Activated T-helper 2 cell treated with anti-CD3 and anti-CD28 coated beads, Interferon-gamma antibody, Interleukin-2, Interleukin-4, amounts not matched to agents 10 μg/mL and 5 μg/mL and 100 μg/mL, durations not matched to agents 14 hours and 24 hours and 36 hours (primary cell): ENCODE measurements at regions not wholly inside any gene's neighbourhood (a gene's known extent, or its start where the extent isn't known, plus 50 kb on each side); places are given as distances from the start of the nearest gene placed in this dataset.

ENCODE experiments used
- DNase-seq: peaks from one replicate; pipeline ENCODE4 v3.0.0; 2021; ENCODE audit warnings: low spot score
- H3K27ac Mint-ChIP-seq: one replicate; pipeline ENCODE4 v1.8.0; 2021; ENCODE audit warnings: mixed read lengths
- H3K27me3 Mint-ChIP-seq: one replicate; pipeline ENCODE4 v1.8.0; 2021; ENCODE audit warnings: low read depth, mixed read lengths
- H3K36me3 Mint-ChIP-seq: one replicate; pipeline ENCODE4 v1.8.0; 2021; ENCODE audit warnings: low read depth, mixed read lengths
- H3K4me1 Mint-ChIP-seq: one replicate; pipeline ENCODE4 v1.8.0; 2021; ENCODE audit warnings: low read depth, mixed read lengths
- H3K4me3 Mint-ChIP-seq: one replicate; pipeline ENCODE4 v1.8.0; 2021; ENCODE audit warnings: low read depth, mild to moderate bottlenecking, moderate library complexity, mixed read lengths
- H3K9me3 Mint-ChIP-seq: one replicate; pipeline ENCODE4 v1.8.0; 2021; ENCODE audit warnings: mixed read lengths
- intact Hi-C: fragments of 100-400 bp; cut with micrococcal nuclease; formaldehyde crosslinking; loops from one replicate; pipeline ENCODE4 v1.15.1; 2023

DNA sequence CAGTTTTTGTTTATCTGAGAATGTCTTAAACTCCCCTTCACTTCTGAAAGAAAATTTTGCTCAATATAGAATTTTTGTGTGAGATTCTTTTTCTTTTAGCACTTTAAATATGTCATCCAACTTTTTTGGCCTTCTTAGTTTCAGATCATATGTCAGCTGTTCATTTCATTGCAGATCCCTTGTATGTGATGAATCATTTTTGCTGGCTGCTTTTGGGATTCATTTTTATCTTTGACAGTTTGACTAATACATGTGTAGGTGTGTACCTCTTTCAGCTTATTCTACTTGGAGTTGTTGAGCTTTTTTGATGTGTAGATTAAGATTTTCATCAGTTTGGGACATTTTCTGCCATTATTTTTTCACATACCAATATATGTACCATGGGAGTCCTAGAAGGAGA lies 156.8 kb downstream of the FASLG start:
- Mint-ChIP-seq H3K9me3 (peaks cover 35% of the 10 kb centered on the region), H3K4me3 (no peak overlapping the region), H3K36me3 (peaks cover 16% of the 10 kb centered on the region), H3K27ac (no peak overlapping the region), H3K4me1 (peaks cover 51% of the 10 kb centered on the region), H3K27me3 (peaks cover 6% of the 10 kb centered on the region)
- intact Hi-C loops: loop anchor here (1.0 to 5.0 kb wide), 4 partner anchors 53 to 1323 kb away; no protein-coding TSS in a partner anchor
- no peak for DNase-seq

DNA sequence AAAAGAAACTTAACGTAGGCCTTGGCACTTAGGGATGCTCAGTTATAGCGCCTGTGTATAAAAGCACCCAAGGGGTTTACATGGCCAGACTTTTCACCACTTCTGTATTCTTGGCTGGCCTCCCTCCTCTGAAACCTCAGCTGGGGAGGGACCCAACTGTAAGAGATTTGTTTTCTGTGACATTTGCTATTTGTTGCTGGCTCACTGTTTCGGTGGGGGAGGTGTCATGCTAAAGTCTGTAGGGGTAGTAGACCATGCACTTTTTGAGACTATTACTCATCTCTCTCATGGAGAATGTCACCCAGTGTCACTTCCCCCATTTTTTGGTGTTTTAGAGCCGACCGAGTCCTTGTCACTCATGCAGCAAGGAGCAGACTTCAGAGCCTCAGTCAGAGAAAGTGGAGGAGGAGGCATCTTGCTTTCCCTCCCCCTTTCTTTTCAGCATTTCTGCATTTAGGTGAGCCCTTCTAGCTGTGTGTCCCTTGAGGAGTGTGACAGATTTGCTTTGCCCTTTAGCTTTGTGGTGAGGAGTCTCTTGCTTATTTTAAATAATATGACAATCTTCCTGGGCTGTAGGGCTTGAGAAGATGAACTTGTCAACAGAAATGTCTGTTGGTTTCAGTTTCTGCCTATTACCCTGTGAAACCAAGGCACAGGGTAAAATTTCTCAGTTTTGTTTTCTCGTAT lies 160.1 kb downstream of the FASLG start:
- peaks cover 7% of the 10 kb centered on the region for H3K36me3 Mint-ChIP-seq
- peaks cover 15% of the 10 kb centered on the region for H3K27me3 Mint-ChIP-seq
- peak overlapping the region; percentile 67 for H3K27ac Mint-ChIP-seq
- intact Hi-C loops: loop anchor here (1.0 to 5.0 kb wide), 11 partner anchors 19 to 1327 kb away; partner anchors contain the start of gene TNFSF4
- DNase-seq: peak; percentile 33
- peak overlapping the region; percentile 46 for H3K4me3 Mint-ChIP-seq
- peaks cover 21% of the 10 kb centered on the region for H3K9me3 Mint-ChIP-seq
- H3K4me1 Mint-ChIP-seq: peaks cover 45% of the 10 kb centered on the region

DNA sequence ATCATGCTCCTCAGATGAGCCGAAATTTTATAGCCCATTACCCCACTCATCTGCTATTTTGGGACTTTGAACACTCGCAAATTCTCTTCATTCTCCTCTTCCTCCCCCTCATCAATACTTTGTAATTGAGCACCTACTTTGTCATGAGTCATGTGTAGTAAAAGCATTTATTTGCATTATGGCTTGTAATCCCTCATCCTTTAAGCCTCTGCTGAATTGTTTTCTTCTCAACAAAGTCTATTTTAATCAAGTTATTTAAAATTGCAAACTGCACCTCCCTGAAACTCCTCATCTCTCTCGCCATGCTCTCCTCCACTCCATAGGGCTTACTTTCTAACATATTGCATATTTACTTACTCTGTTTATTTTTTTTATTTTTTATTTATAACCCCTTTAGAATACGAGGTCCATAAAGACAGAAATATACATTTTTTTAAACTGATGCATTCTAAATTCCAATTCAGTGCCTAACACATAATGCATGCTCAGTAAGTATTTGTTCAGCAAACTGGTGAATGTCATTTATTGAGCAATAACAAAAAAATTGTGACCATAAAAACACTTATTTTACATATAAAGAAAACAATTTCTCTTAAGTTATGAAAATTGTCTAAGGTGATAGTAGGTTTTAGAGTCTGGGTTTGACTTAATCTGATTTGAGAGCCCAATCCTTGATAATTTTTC lies 161.7 kb downstream of the FASLG start:
- no peaks in the 10 kb centered on the region for H3K36me3 Mint-ChIP-seq
- H3K27ac Mint-ChIP-seq: peak overlapping the region; percentile 18
- H3K4me3 Mint-ChIP-seq: peak overlapping the region; percentile 22
- intact Hi-C loops: no loop called here
- no peak for DNase-seq
- peaks cover 8% of the 10 kb centered on the region for H3K9me3 Mint-ChIP-seq
- peaks cover 44% of the 10 kb centered on the region for H3K4me1 Mint-ChIP-seq
- H3K27me3 Mint-ChIP-seq: peaks cover 23% of the 10 kb centered on the region

DNA sequence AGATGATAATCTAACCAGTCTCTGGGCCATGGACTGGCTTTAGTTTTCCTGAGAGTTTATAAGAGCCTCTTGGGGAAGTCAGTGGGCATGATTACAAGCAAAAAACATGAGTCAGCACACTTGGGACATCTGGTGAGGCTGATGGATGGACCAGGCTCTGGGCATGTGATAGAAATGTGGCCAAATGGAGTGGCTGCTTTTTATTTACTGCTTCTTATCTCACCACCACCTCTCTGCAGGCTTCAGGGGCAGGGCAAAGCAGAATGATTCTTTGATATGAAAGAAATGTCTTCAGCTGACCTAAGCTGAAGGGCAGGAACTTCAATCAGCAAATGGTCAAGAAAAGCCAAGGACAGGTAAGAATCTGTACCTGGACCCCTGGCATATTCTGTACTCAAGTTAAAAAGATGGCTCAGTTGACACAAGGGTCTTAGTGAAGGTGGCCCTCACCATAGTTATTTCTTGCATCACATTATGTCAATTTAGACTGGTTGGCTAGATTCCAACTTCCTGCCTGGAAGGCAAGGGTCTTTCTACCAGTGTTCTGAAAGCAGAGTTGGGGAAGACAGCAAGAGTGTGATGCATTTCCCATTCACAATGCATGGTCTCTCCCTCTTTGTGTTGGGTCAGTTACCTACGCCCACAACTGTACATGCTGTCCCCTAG lies 162.8 kb downstream of the FASLG start:
- Mint-ChIP-seq H3K4me1 (peaks cover 34% of the 10 kb centered on the region), H3K27me3 (peaks cover 21% of the 10 kb centered on the region), H3K9me3 (no peaks in the 10 kb centered on the region), H3K36me3 (no peaks in the 10 kb centered on the region), H3K4me3 (no peak overlapping the region), H3K27ac (no peak overlapping the region)
- intact Hi-C loops: no loop called here
- DNase-seq: no peak

DNA sequence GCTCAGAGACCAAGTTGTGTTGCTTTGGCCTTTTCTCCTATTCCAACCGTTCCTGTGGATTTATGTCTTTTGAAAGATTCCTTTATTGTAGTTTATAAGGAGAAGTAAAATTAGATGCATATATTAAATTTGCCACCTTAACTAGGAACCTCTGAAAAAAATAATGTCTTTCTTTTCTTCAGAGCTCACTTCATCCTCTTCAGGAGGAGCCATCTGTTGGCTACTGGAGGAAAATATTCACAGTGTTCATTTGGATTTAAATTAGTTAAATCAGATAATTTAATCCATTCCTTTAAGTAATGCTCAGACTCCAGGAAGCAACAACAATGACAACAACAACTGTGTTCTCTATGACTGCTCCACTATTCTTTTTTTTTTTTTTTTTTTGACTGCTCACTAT lies 164.0 kb downstream of the FASLG start:
- Mint-ChIP-seq H3K9me3 (no peaks in the 10 kb centered on the region), H3K4me3 (no peak overlapping the region), H3K4me1 (peaks cover 30% of the 10 kb centered on the region), H3K27ac (no peak overlapping the region), H3K27me3 (peaks cover 20% of the 10 kb centered on the region), H3K36me3 (no peaks in the 10 kb centered on the region)
- intact Hi-C loops: no loop called here
- no peak for DNase-seq

DNA sequence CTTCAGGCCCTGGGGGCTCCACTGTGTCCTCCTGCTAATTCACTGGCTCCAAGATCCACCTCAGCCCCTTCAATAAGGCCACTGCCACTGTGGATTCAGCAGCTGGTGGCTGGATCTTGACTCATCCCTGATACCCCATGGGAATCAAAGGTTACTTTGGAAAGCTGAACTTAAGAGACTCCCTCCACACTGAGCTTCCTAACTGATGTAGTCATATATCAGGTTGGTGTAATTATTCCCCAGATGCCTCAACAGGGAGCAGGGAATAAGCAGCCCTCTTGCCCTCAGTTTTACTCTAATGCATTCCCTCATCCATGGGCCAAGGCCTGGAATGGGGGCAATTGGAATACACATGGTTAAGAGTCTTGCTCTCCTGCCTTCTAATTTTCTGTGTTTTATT lies 164.6 kb downstream of the FASLG start:
- intact Hi-C loops: no loop called here
- H3K4me3 Mint-ChIP-seq: no peak overlapping the region
- H3K36me3 Mint-ChIP-seq: no peaks in the 10 kb centered on the region
- DNase-seq: no peak
- H3K4me1 Mint-ChIP-seq: peaks cover 26% of the 10 kb centered on the region
- no peak overlapping the region for H3K27ac Mint-ChIP-seq
- H3K9me3 Mint-ChIP-seq: no peaks in the 10 kb centered on the region
- peaks cover 20% of the 10 kb centered on the region for H3K27me3 Mint-ChIP-seq

DNA sequence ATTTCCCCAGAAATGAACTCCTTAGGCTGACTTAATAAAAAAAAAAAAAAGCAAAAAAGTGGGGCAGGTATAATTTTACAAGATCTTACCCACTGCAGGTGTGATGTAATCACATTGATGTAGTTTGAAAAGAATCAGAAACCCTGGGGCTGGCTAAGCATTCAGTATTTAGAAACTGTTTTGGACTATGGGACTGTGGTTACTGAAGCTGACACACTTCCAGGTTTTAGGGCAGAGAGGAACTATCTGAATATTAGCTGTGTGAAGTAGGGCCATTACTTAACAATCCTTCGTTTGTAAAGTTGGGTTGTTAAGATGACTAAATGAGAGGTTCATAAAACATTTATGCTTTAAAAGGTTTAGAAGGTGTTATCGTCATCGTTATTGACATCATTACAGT lies 165.3 kb downstream of the FASLG start:
- Mint-ChIP-seq H3K27ac (no peak overlapping the region), H3K36me3 (no peaks in the 10 kb centered on the region), H3K9me3 (no peaks in the 10 kb centered on the region), H3K27me3 (peaks cover 20% of the 10 kb centered on the region), H3K4me1 (peaks cover 20% of the 10 kb centered on the region), H3K4me3 (no peak overlapping the region)
- intact Hi-C loops: no loop called here
- DNase-seq: no peak

DNA sequence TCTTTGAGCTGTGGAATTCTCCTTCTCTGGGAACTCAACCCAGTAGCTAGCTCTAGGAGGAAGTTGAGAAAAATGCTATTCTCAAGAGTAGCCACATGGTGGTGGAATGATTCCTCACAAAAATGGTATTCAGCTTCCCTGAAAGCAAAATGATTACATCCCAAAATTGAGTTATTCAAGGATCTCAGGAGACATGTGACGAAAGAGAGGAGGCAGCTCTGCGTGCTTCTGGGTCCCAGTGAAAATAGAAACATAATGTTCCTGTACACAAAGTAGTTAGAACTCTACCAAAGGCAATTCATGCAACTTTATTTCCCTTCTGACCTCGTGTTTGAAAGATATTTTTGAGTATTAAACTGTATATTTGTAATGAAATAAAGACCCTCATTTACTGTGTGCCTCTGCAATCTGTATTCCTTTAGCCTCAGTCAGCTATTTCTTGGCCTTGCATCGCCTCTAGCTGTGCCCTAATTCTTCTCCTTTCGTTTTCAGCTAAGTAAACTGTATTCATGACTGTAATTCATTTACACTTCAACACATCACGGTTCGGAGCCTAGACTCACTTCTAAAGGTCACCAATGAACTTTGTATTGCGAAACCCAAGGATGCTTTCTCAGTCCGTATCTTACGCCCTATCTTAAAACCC lies 167.3 kb downstream of the FASLG start:
- DNase-seq: no peak
- H3K36me3 Mint-ChIP-seq: no peaks in the 10 kb centered on the region
- no peak overlapping the region for H3K4me3 Mint-ChIP-seq
- H3K27me3 Mint-ChIP-seq: peaks cover 35% of the 10 kb centered on the region
- intact Hi-C loops: no loop called here
- no peaks in the 10 kb centered on the region for H3K9me3 Mint-ChIP-seq
- peaks cover 5% of the 10 kb centered on the region for H3K4me1 Mint-ChIP-seq
- no peak overlapping the region for H3K27ac Mint-ChIP-seq

DNA sequence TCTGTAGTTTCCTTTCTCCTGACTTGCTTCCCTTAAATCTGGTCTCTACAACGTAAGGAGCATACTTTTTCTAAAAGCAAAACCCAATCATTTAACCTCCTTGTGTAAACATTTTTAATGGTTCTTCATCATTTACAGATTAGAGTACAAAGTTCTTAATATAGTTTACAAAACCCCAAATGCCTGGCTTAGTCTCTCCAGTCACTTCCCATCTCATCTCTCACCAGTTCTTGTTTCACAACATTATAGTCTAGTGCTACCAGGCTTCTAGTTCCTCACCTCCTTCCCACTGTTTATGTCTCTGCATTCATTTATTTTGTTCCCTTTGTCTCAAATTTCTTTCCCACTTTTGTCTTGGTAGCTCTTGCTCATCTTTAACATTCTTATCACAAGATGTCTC lies 168.4 kb downstream of the FASLG start:
- Mint-ChIP-seq H3K27me3 (peaks cover 41% of the 10 kb centered on the region), H3K4me1 (peaks cover 3% of the 10 kb centered on the region), H3K36me3 (no peaks in the 10 kb centered on the region), H3K4me3 (no peak overlapping the region), H3K27ac (no peak overlapping the region), H3K9me3 (no peaks in the 10 kb centered on the region)
- intact Hi-C loops: no loop called here
- DNase-seq: no peak

DNA sequence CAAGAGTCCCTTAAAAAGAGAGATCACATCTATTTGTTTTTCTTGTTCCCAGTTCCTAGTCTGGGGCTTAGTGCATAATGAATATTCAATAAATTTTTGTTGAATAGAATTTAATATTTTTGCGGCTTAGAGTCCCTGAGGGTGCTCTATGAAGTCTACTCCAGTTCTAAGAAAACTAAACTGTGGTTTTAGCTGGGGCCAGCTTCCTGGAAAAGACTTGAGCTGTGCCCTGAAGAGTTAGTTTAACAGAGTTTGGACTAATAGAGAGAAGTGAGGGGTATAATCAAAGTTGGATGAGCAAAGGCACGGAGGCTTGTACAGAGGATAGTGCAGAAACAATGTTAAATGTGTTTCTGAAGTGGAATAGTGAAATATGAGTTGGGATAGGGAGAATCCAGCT lies 168.9 kb downstream of the FASLG start:
- Mint-ChIP-seq H3K27me3 (peaks cover 42% of the 10 kb centered on the region), H3K36me3 (no peaks in the 10 kb centered on the region), H3K4me1 (peaks cover 5% of the 10 kb centered on the region), H3K9me3 (no peaks in the 10 kb centered on the region), H3K27ac (no peak overlapping the region), H3K4me3 (no peak overlapping the region)
- DNase-seq: no peak
- intact Hi-C loops: no loop called here

DNA sequence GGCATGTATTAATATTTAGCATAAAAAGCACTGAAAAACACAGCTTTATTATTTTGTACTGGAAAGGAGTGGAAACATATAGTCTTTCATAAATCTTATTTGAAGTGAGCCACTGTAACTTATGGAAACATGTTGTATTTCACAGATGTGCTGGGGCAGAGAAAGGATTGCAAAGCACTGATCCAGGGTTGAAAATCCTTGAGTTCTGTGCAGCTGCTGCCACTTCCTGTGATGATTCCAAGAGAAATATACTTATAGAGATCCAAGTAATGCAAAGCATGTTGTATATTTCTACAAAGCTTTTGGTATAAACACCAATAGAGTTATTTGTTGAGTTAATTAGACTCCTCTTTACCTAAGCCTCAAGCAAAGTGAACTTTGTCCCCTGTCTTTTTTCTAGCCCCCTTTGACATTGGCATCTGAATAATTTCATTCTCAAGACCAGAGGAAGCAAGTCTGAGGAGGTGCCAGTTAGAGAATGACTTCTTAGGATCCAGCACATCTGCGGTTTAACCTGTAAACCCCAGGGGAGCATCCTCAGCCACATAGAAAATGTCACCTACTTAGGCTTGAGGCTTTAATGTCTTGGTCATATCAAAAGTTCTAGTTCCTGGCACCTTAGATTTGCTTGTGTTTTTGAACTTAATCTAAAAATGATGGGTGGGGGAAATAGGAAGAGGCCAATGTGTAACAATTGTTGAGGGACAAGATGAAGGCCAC lies 173.3 kb downstream of the FASLG start:
- intact Hi-C loops: no loop called here
- no peak overlapping the region for H3K4me3 Mint-ChIP-seq
- H3K4me1 Mint-ChIP-seq: peaks cover 17% of the 10 kb centered on the region
- H3K27me3 Mint-ChIP-seq: peaks cover 63% of the 10 kb centered on the region
- no peak overlapping the region for H3K27ac Mint-ChIP-seq
- H3K36me3 Mint-ChIP-seq: no peaks in the 10 kb centered on the region
- H3K9me3 Mint-ChIP-seq: no peaks in the 10 kb centered on the region
- no peak for DNase-seq

DNA sequence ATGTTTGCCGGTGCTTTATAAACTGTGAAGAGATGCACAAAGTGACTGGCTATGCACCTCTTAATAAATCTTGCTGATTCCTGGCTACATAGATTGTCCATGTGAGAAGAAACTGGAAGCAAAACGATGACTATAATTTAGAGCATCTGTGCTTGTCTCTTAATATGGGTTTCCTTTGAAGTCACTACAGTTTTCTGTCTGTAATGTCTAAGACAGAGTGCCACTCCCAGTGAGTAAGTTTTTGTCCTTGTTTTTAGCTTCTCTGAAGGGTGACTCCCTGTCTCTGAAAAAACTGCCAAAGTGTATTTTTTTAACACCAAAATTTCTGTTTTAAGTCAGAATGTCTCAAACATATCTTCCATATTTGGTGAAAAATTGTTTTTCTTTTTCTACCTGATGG lies 175.1 kb downstream of the FASLG start:
- peaks cover 64% of the 10 kb centered on the region for H3K27me3 Mint-ChIP-seq
- peaks cover 31% of the 10 kb centered on the region for H3K4me1 Mint-ChIP-seq
- H3K27ac Mint-ChIP-seq: no peak overlapping the region
- intact Hi-C loops: no loop called here
- H3K9me3 Mint-ChIP-seq: no peaks in the 10 kb centered on the region
- H3K4me3 Mint-ChIP-seq: no peak overlapping the region
- no peaks in the 10 kb centered on the region for H3K36me3 Mint-ChIP-seq
- DNase-seq: no peak
